ENCODE measurements at regions not wholly inside any gene's neighbourhood (a gene's known extent, or its start where the extent isn't known, plus 50 kb on each side); places are given as distances from the start of the nearest gene placed in this dataset.

GRCh38 chr10:3710764-3711163 is 74.2 kb downstream of the KLF6 start:
- TF ChIP-seq, protein P1, sequence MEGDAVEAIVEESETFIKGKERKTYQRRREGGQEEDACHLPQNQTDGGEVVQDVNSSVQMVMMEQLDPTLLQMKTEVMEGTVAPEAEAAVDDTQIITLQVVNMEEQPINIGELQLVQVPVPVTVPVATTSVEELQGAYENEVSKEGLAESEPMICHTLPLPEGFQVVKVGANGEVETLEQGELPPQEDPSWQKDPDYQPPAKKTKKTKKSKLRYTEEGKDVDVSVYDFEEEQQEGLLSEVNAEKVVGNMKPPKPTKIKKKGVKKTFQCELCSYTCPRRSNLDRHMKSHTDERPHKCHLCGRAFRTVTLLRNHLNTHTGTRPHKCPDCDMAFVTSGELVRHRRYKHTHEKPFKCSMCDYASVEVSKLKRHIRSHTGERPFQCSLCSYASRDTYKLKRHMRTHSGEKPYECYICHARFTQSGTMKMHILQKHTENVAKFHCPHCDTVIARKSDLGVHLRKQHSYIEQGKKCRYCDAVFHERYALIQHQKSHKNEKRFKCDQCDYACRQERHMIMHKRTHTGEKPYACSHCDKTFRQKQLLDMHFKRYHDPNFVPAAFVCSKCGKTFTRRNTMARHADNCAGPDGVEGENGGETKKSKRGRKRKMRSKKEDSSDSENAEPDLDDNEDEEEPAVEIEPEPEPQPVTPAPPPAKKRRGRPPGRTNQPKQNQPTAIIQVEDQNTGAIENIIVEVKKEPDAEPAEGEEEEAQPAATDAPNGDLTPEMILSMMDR (IDR thresholded peaks at IDR 0.05) = no peak
- TF ChIP-seq EZH2phosphoT487 (IDR thresholded peaks at IDR 0.05) (no peak), EZH2 (IDR thresholded peaks at IDR 0.05) (no peak)

Data from neural progenitor cell (in vitro differentiated cells).